Glutamatergic neuron (in vitro differentiated cells): ENCODE measurements at regions not wholly inside any gene's neighbourhood (a gene's known extent, or its start where the extent isn't known, plus 50 kb on each side); places are given as distances from the start of the nearest gene placed in this dataset.

Experiments
- DNase-seq: peaks from one replicate; pipeline ENCODE4 v3.0.0; 2022
- H3K27ac Mint-ChIP-seq: one replicate; pipeline ENCODE4 v1.8.0; 2020; ENCODE audit warnings: mild to moderate bottlenecking, mixed read lengths, inconsistent platforms; ENCODE audit not compliant: unreplicated experiment
- H3K27me3 Mint-ChIP-seq: one replicate; pipeline ENCODE4 v1.8.0; 2020; ENCODE audit warnings: mild to moderate bottlenecking, moderate library complexity, mixed read lengths, inconsistent platforms; ENCODE audit not compliant: unreplicated experiment
- H3K36me3 Mint-ChIP-seq: one replicate; pipeline ENCODE4 v1.8.0; 2020; ENCODE audit warnings: mild to moderate bottlenecking, mixed read lengths, inconsistent platforms; ENCODE audit not compliant: unreplicated experiment
- H3K4me1 Mint-ChIP-seq: one replicate; pipeline ENCODE4 v1.8.0; 2020; ENCODE audit warnings: mild to moderate bottlenecking, low read depth, mixed read lengths, inconsistent platforms; ENCODE audit not compliant: unreplicated experiment
- H3K4me3 Mint-ChIP-seq: one replicate; pipeline ENCODE4 v1.8.0; 2020; ENCODE audit warnings: mild to moderate bottlenecking, mixed read lengths, inconsistent platforms; ENCODE audit not compliant: unreplicated experiment
- H3K9me3 Mint-ChIP-seq: one replicate; pipeline ENCODE4 v1.8.0; 2020; ENCODE audit warnings: mild to moderate bottlenecking, moderate library complexity, mixed read lengths, inconsistent platforms; ENCODE audit not compliant: unreplicated experiment
- TF ChIP-seq, protein P1 (sequence below): fragments of 200-600 bp; sonication (generic); IDR thresholded peaks from one replicate; pipeline ENCODE4 v1.5.0; 2021; ENCODE audit not compliant: partially characterized antibody, unreplicated experiment

DNA sequence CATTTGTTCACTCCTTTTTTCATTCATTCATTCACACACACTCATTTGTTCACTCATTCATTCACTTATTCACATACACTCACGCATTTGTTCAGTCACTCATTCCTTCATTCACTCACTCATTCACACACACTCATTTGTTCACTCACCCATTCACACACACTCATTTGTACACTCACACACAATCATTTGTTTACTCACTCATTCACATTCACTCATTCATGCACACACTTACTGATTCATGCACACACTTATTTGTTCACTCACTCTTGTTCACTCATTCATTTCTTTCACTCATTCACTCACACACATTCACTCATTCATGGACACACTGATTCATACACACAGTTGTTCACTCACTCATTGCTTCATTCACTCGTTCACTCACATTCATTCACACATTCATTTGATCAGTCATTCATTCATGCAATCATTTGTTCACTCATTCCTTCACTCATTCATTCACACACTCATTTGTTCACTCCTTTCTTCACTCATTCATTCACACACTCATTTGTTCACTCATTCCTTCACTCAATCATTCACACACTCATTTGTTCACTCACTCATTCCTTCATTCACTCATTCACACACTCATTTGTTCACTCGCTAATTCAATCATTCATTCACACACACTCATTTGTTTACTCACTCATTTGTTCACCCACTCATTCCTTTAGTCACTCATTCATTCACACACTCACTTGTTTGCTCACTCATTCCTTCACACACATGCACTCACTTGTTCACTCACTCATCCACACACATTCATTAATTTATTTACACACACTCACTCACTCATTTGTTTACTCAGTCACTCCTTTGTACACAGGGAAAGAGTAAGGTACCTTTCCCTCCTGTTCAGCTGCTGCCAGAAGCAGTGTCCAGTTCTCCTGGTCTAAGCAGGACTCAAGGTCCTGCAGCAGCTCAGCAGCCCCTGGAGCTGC lies 50.7 kb upstream of the BHLHE23 start:
- DNase-seq = peak; percentile 1
- Mint-ChIP-seq H3K9me3 (peaks cover 13% of the 10 kb centered on the region), H3K27me3 (peaks cover 8% of the 10 kb centered on the region), H3K27ac (no peak overlapping the region), H3K4me3 (no peak overlapping the region), H3K4me1 (peaks cover 16% of the 10 kb centered on the region), H3K36me3 (peaks cover 8% of the 10 kb centered on the region)
- TF ChIP-seq, protein P1, sequence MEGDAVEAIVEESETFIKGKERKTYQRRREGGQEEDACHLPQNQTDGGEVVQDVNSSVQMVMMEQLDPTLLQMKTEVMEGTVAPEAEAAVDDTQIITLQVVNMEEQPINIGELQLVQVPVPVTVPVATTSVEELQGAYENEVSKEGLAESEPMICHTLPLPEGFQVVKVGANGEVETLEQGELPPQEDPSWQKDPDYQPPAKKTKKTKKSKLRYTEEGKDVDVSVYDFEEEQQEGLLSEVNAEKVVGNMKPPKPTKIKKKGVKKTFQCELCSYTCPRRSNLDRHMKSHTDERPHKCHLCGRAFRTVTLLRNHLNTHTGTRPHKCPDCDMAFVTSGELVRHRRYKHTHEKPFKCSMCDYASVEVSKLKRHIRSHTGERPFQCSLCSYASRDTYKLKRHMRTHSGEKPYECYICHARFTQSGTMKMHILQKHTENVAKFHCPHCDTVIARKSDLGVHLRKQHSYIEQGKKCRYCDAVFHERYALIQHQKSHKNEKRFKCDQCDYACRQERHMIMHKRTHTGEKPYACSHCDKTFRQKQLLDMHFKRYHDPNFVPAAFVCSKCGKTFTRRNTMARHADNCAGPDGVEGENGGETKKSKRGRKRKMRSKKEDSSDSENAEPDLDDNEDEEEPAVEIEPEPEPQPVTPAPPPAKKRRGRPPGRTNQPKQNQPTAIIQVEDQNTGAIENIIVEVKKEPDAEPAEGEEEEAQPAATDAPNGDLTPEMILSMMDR = no peak

DNA sequence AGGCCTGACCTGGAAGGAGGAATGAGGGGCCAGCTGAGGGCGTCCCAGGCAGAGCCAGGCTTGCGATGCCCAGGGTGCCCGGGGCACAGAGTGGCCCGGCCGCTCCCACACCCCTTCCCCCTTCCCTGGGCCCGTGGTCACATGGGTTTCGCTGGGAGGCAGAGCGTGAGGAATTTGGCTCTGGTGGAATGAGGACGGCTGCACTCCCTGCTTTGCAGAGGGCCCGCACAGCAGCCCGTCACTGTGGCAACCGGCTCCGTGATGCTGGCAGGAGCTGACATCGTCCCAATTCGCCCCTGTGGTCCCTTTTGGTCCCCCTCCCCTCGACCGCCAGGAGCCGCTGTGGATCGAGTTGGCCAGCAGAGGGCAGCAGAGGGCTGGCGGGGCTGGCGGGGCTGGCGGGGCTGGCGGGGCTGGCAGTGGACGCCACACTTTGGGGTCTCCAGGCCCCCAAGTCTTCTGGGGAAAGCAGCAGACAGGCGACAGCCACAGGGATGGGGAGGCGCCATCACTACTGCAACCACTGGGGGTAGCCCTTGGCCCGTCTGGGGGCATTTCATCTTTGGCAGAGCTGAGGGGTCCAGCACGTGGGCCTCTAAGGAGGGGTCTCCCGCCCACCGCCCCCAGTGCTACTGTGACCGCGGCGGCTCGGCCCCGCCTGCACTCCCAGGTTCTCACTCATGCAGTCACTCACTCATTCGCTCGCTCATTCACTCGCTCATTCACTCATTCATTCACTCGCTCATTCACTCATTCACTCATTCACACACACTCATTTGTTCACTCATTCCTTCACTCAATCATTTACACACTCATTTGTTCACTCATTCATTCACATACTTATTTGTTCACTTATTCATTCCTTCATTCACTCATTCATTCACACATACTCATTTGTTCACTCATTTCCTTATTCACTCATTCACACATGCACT lies 49.7 kb upstream of the BHLHE23 start:
- no peak overlapping the region for H3K4me3 Mint-ChIP-seq
- peaks cover 5% of the 10 kb centered on the region for H3K36me3 Mint-ChIP-seq
- peaks cover 18% of the 10 kb centered on the region for H3K4me1 Mint-ChIP-seq
- H3K27me3 Mint-ChIP-seq = peaks cover 5% of the 10 kb centered on the region
- peaks cover 11% of the 10 kb centered on the region for H3K9me3 Mint-ChIP-seq
- TF ChIP-seq, protein P1 = peak; percentile 99
- DNase-seq = peak; percentile 88
- H3K27ac Mint-ChIP-seq = no peak overlapping the region
